ENCODE measurements at regions not wholly inside any gene's neighbourhood (a gene's known extent, or its start where the extent isn't known, plus 50 kb on each side); places are given as distances from the start of the nearest gene placed in this dataset.

DNA sequence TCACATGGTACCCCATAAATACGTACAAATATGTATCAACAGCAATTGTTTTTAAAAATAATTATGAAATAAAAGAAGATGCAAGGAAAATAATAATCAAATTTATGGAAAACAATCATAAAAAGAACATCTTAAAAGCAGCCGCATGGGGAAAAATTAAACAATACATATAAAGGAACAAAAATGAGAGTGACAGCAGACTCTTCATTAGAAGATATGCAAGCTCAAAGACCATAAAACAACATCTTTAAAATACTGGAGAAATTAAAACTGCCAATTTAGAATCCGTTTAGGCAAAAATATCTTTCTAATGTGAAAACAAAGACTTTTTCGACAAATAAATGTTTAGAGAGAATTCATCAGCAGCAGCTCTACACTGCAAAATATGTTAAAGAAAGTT, 190.6 kb upstream of the C11orf58 start:
- Histone ChIP-seq H3K4me2 (ENCODE audit: insufficient read depth, insufficient read length, low read length) (no peak overlapping the region), H3K9ac (ENCODE audit: extremely low read depth, insufficient read length, low read length) (no peak overlapping the region), H4K8ac (replicated peaks; ENCODE audit: insufficient read length, low read depth, low read length) (no peak overlapping the region), H3K4ac (ENCODE audit: low read depth, low read length) (no peak overlapping the region), H2BK120ac (ENCODE audit: low read depth, low read length, poor library complexity, severe bottlenecking) (no peak overlapping the region), H3K18ac (ENCODE audit: insufficient read length, low read depth, low read length) (no peak overlapping the region), H3K23ac (ENCODE audit: insufficient read length, low read depth, low read length) (no peak overlapping the region), H2BK5ac (ENCODE audit: insufficient read length, low read length) (no peak overlapping the region), H2BK15ac (ENCODE audit: low read depth, low read length) (no peak overlapping the region), H2AK5ac (ENCODE audit: insufficient read length, low read length) (no peak overlapping the region), H3K56ac (ENCODE audit: insufficient read length, low read depth, low read length) (no peak overlapping the region), H4K91ac (ENCODE audit: insufficient read length, low read depth, low read length) (no peak overlapping the region), H3K14ac (ENCODE audit: insufficient read depth, low read length) (no peak overlapping the region), H2BK12ac (ENCODE audit: insufficient read length, low read depth, low read length) (no peak overlapping the region), H4K20me1 (ENCODE audit: control insufficient read depth, insufficient read depth, insufficient read length) (no peaks in the 10 kb centered on the region), H3K23me2 (ENCODE audit: insufficient read length, low read depth, low read length, poor library complexity, severe bottlenecking) (no peaks in the 10 kb centered on the region), H3K9me3 (ENCODE audit: control insufficient read depth, low read depth, low read length) (no peaks in the 10 kb centered on the region), H3K79me2 (ENCODE audit: insufficient read depth, low read length) (no peaks in the 10 kb centered on the region), H3K27me3 (ENCODE audit: insufficient read depth, low read length) (no peaks in the 10 kb centered on the region), H2AFZ (ENCODE audit: low read length) (no peak overlapping the region), H3K79me1 (ENCODE audit: insufficient read depth, low read depth, low read length, poor library complexity, severe bottlenecking) (no peaks in the 10 kb centered on the region), H3T11ph (ENCODE audit: low read length) (no peak overlapping the region), H2BK20ac (ENCODE audit: low read depth, low read length, poor library complexity, severe bottlenecking) (no peak overlapping the region), H3K27ac (ENCODE audit: insufficient read length, low read depth, low read length) (no peak overlapping the region), H4K5ac (ENCODE audit: insufficient read length, low read depth, low read length) (no peak overlapping the region), H3K4me1 (ENCODE audit: insufficient read depth, low read length) (no peaks in the 10 kb centered on the region)
- H3K4me3 Mint-ChIP-seq: no peak overlapping the region
- H3K27me3 Mint-ChIP-seq (ENCODE audit: low read depth): no peaks in the 10 kb centered on the region
- no peaks in the 10 kb centered on the region for H3K4me1 Mint-ChIP-seq
- peaks cover 3 to 4% of the 10 kb centered on the region in 2 experiments; a peak in 3 of 5 replicates for H3K9me3 Mint-ChIP-seq
- no CpG with 5 or more reads among the region's 4 CpGs for WGBS (ENCODE audit: extremely low coverage, insufficient read length, low lambda C conversion rate)
- H3K36me3 Mint-ChIP-seq (ENCODE audit: insufficient read depth in 1 of 3, low read depth in 3 of 3): no peaks in the 10 kb centered on the region
- no peak overlapping the region for H3K27ac Mint-ChIP-seq
- DNase-seq: no peak
- no peak for TF ChIP-seq CTCF (conservative IDR thresholded peaks at IDR 0.05)

Data from H9 (cell line).